ENCODE measurements at regions not wholly inside any gene's neighbourhood (a gene's known extent, or its start where the extent isn't known, plus 50 kb on each side); places are given as distances from the start of the nearest gene placed in this dataset.

DNA sequence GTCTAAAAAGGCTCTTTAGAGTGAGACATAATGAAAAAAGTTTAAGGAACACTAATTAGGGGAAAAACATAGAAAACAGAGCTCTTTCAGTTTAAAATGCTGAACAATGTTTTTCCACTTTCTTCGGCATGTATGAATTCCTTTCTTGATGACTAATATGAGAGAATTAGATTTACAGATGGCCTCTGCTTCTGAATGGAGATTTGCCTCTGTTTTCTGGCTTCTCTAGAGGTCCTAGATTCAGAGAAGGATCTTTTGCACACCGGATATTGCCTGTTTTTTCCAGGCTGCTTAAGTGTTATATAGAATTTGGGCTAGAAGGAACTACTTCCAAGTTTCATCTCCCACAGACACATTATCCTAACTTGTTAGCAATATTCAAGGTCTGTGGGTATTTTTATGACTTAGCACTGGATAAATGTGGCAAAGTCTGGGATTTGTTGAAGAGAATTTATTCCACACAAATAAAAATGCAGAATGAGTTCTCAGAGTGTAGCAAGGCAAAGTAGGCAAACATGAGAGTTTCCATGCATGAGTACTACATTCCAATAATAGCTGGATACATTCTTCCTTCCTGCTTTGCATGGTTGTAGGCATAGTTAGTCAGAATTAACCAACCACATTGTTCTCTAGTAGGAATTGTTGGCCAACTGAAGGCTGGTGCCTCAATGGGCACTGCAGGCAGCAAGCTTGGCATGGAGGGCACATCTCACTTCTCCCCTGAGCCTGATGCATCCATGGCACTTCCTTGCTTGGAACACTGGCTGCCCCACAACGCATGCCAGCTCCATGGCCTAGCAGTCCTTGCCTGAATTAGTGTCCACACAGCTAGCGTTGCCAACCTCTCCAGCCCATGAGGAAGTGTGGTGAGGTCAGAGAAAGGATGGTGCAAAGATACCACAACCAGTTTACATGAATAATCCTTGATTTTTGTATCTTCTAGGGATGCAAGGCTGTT is 224.2 kb downstream of the CLIC5 start:
- no peak for DNase-seq

GRCh38 chr6:45789238-45789637 is 226.4 kb downstream of the CLIC5 start:
- no peak for DNase-seq

- DNase-seq, result no peak
Observed at GRCh38 chr6:45787384-45787783, 228.3 kb downstream of the CLIC5 start.

DNA sequence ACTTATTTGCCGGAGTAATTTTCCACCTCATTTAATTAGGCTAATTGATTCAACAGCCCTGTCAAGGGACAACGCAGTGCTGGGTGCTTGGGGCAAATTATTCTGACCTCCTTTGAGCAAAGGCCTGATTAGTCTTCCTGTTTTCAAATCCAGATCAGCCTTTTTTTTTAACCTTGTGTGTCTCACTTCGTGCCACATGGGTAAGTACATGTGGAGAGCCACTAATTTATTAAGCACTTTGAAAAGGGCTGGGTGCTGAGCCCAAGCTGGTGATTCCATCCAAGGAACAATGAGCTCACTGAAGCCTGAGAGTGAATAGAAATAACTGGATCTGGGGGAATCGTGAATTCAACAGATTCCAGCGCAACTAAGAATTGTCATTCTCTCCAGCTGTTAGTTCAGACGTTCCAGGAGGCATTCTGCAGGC is 229.3 kb downstream of the CLIC5 start:
- no peak for DNase-seq

- no peak for DNase-seq
Observed at GRCh38 chr6:45784250-45784649, 231.4 kb downstream of the CLIC5 start.

DNA sequence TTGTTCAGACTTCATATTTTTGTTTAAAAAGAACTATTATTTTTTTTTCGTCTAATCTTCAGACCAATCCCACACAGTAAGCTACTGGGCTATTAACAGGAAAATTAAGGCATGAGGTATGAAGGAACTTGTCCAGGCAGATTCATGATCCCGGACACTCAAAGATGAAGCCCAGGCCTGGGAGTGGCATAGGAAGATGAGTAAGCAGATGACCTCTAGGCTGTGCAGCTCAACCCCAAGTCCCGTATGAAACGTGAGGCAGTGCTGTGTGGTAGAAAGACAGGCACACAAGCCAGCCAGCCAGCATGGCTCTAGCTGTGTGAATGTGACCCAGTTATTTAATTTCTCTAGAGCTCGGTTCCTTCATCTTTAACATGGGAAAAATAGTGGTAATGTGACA is 231.9 kb downstream of the CLIC5 start:
- no peak for DNase-seq

DNA sequence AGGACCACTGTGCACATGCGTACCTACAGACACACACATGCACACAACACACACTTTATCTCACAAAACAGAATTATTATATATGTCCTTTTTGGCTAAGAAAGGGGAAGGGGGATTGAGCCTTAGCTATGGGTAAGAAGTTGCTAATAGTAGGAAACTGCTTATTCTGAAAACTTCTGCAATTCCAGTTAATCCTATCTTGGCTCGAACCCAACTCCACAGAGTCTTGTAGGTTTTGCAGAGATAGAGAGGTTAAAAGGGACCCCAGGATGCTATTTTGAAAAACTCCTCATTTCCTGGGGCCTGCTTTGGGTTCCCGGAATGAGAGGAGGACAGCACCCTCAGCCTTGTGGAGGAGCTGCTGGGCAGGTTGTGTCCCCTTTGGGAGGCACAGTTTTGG is 233.8 kb downstream of the CLIC5 start:
- DNase-seq, result no peak

- DNase-seq, result no peak
Observed at GRCh38 chr6:45780523-45780922, 235.1 kb downstream of the CLIC5 start.

- DNase-seq, result no peak
Observed at GRCh38 chr6:45775026-45775697, 240.5 kb downstream of the CLIC5 start.

DNA sequence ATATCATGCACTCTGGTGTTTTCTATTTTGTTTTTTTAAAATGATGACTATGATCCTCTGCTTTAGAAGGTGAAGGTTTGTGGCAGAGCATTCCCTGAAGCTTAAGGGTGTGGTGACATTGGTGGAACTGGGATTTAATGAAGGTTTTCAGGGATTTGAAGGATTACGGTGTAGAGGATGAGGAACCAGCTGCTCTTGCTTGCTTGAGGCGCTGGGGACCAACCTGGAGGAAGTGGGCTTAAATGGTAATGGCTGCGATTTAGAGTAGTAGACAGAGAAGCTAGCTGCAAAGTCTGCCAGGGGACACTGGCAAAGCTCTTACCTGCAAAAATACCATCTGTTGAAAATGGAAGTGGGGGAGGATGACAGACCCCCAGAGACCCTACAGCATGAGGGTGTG is 241.8 kb downstream of the CLIC5 start:
- no peak for DNase-seq

- DNase-seq, result no peak
Observed at GRCh38 chr6:45772886-45773495, 242.7 kb downstream of the CLIC5 start.

DNA sequence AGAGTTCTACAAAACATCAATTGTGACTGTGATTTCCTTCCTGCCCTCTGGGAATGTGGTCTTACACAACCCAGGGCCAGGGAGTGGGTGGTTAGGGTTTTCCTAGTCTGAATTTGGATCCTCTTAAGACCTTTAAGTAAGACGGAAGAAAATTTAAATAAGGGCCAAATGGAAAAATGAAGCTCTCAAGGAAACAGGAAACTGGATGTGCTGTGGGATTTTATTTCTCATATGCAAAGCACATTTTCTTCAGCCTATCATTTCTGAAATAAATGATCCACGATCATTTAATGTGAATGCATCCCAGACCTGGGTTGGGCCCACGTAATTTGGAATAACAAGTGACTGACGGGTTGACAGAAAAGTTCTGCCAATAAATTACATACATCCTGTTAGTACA is 243.6 kb downstream of the CLIC5 start:
- DNase-seq, result no peak

DNA sequence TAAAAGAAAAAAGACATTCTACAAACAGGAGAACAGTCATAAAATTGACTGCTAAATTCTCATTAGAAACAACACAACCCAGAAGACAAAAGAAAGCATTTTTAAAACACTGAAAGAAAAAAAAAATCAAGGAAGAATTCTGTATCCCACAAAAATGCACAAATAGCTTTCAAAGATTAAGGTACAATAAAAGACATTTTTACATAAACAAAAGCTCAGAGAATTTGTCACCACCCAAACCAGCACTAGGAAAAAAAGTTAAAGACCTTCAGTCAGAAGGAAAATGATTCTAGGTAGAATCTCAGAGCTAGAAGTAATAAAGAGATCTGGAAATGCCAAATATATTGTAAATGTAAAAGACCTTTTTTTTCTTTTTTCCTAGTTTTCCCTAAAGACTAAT is 252.4 kb downstream of the CLIC5 start:
- DNase-seq, result no peak

- DNase-seq, result no peak
Observed at GRCh38 chr6:45759472-45759810, 256.2 kb downstream of the CLIC5 start.

DNA sequence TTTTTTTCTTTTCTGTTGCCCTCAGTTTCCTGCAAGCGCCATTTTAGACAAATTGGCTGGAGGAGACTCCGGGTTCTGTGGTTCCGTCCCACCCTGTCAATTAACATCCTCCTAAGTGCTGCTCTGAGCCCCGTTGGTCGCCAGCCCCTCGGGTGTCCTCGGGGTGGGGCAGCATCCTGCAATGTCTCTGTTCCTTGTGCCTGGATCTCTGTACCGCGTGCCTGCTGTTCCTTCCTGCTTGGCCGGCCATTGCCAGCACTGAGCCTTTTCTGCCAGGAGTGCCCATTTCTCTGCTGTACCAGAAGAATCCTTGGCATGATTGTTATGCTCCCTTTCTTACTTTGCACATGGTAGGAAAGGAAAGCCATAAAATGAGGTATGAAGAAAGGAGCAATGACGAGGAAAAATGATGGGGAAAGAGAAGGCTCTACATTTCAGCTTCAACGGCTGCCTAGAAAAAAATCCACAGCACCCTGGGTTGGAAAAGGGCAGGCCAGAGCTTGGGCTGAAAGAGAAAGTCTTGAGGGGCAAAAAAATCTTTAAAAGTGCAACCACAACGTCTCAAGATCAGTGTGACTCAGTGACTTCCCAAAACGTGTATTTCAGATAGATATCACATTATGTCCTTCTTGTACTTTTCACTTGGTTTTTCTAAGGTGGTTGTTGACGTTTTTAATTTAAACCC is 256.7 kb downstream of the CLIC5 start:
- DNase-seq, result no peak

DNA sequence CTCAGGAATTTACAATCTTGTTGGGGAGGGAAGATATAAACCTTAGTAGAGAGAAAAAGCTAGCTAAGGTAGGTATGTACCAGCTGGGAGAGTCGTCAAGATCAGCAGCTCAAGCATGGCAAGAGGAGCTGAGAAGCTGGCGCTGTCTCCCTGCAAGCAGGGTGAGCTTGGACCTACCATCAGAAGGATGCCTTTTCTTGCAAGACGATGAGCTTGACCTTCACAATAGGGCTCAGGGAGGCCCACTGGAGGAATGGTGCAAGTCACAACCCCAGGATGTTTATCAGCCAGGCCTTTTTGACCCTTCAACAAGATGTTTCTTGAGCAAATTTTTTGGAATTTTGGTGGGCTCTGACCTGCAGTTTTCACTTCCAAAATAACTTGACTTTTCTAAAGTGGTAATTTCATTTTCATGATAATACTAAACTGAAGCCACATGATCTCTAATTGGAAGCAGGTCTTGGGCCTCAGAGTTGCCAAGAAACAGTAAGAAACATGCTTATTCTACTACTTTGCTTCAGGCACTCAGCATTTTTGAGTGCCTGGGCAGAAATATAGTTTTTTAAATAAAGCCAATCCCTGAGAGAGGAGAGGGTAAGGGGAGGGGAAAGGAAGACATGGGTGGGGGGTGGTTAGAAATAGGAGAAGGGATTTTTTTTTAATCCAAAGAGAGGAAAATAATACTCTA is 258.1 kb downstream of the CLIC5 start:
- DNase-seq, result no peak

- DNase-seq, result no peak
Observed at GRCh38 chr6:45756606-45757005, 259.1 kb downstream of the CLIC5 start.

DNA sequence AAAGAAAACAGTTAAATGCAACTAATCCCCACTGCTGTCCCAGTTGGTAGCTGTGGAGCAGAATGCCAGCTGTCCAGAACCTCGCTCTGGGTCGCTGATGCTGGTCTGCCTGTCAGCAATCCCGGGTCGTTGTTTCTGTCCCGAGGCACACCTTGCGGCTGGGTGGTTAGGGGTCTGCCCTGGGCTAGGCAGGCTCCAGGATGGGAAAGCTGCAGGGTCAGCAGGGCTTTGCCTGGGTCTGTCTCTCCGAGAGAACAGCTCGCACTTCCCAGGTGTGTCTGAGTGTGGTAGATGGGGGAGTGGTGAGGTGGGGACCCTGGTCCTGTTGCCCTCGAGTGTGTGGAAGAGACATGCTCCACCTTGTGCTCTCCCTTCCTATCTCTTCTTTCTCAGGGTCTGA is 261.2 kb downstream of the CLIC5 start:
- DNase-seq, result no peak

DNA sequence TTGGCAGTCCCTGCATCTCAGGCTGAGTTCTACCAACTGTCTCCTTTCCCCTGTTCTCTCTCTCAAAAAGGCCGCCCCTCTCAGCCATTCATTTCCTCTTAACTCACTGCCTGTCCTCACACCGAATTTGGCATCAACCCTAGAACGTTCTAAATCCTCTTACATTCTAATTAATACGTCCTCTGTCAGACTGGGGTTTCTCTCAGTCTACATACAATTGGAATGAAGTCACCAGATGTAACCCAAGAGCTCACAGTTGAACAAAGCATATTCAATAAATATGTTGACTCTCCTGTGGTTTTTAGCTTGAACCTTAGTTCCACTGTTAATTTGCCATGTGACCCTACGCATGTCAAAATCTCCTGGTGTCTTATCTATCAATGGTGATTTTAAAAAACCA is 269.6 kb downstream of the CLIC5 start:
- DNase-seq, result no peak

- no peak for DNase-seq
Observed at GRCh38 chr6:45743028-45743615, 272.5 kb downstream of the CLIC5 start.

- no peak for DNase-seq
Observed at GRCh38 chr6:45742591-45742990, 273.1 kb downstream of the CLIC5 start.

Measured in effector CD8-positive, alpha-beta T cell (primary cell).